ENCODE measurements at regions not wholly inside any gene's neighbourhood (a gene's known extent, or its start where the extent isn't known, plus 50 kb on each side); places are given as distances from the start of the nearest gene placed in this dataset.

DNA sequence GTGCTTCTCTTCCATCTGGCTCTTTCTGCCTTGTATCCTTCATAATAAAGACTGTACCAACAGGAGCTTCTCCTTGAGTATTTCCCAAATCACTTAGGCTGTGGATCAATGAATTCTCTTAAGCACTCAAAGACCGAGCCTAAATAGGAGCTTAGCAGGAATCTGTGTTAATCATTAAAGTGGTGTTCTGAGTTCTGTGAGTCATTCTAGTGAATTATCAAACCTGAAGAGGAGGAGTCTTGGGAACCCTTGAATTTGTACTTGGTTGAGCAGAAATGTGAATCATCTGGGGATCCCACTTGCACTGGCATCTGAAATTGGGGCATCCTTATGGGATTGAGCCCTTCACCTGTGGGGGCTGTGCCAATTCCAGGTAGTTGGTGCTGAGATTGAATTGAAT, 946.2 kb downstream of the BCL11B start:
- H3K4me3 ChIP-seq = no peak overlapping the region
- no peaks in the 10 kb centered on the region for H3K9me3 ChIP-seq
- DNase-seq (ENCODE audit: low spot score) = no peak
- H3K27ac ChIP-seq = no peak overlapping the region
- TF ChIP-seq, protein P1, sequence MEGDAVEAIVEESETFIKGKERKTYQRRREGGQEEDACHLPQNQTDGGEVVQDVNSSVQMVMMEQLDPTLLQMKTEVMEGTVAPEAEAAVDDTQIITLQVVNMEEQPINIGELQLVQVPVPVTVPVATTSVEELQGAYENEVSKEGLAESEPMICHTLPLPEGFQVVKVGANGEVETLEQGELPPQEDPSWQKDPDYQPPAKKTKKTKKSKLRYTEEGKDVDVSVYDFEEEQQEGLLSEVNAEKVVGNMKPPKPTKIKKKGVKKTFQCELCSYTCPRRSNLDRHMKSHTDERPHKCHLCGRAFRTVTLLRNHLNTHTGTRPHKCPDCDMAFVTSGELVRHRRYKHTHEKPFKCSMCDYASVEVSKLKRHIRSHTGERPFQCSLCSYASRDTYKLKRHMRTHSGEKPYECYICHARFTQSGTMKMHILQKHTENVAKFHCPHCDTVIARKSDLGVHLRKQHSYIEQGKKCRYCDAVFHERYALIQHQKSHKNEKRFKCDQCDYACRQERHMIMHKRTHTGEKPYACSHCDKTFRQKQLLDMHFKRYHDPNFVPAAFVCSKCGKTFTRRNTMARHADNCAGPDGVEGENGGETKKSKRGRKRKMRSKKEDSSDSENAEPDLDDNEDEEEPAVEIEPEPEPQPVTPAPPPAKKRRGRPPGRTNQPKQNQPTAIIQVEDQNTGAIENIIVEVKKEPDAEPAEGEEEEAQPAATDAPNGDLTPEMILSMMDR (IDR thresholded peaks at IDR 0.05) = no peak
- ATAC-seq (ENCODE audit: insufficient number of reproducible peaks, low FRiP score, low read depth) = no peak
- no peaks in the 10 kb centered on the region for H3K4me1 ChIP-seq (ENCODE audit: control insufficient read depth in 1 of 2, low read depth in 2 of 2)
- H3K36me3 ChIP-seq = no peaks in the 10 kb centered on the region
- H3K27me3 ChIP-seq (replicated peaks; ENCODE audit: insufficient read depth) = no peaks in the 10 kb centered on the region

DNA sequence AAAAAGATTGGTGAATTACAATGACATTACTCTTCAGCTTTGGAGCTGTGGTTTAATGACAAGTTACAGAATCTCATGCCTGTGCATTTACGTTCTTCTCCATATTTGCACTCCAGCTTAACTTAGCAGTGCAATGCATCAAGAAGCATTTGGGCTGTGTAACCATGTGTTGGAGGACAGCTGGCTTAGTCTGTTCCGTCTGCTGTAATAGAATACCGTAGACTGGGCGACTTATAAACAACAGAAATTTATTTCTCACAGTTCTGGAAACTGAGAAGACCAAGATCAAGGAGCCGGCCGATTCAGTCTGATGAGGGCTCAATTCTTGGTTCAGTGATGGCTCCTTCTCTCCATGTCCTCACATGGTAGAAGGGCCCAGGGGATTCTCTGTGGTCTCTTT, 943.5 kb downstream of the BCL11B start:
- no peaks in the 10 kb centered on the region for H3K9me3 ChIP-seq
- H3K36me3 ChIP-seq = no peaks in the 10 kb centered on the region
- no peaks in the 10 kb centered on the region for H3K27me3 ChIP-seq (replicated peaks; ENCODE audit: insufficient read depth)
- no peaks in the 10 kb centered on the region for H3K4me1 ChIP-seq (ENCODE audit: control insufficient read depth in 1 of 2, low read depth in 2 of 2)
- no peak overlapping the region for H3K4me3 ChIP-seq
- no peak for DNase-seq (ENCODE audit: low spot score)
- ATAC-seq (ENCODE audit: insufficient number of reproducible peaks, low FRiP score, low read depth) = no peak
- TF ChIP-seq, protein P1 (IDR thresholded peaks at IDR 0.05) = no peak
- no peak overlapping the region for H3K27ac ChIP-seq

DNA sequence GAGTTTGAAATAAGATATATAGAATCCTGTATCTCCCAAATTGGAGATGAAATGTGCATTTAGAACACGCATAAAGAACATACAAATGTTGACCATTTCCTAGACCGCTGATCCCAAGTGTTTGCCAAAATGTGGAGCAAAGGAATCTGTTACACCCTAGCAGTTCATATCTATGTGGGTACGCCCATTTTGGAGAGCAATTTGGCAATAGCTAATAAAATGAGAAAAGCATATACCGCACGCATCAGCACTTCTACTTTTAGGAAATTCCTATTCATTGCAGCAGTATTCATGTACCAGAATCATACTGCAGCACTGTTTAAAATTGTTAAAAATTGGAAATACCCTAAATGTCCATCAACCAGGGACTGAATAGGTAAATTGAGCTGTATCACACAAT, 937.8 kb downstream of the BCL11B start:
- H3K4me3 ChIP-seq = no peak overlapping the region
- H3K27me3 ChIP-seq (replicated peaks; ENCODE audit: insufficient read depth) = no peaks in the 10 kb centered on the region
- TF ChIP-seq, protein P1 (IDR thresholded peaks at IDR 0.05) = no peak
- ATAC-seq (ENCODE audit: insufficient number of reproducible peaks, low FRiP score, low read depth) (no peak), DNase-seq (ENCODE audit: low spot score) (no peak)
- H3K27ac ChIP-seq = no peak overlapping the region
- H3K9me3 ChIP-seq = no peaks in the 10 kb centered on the region
- H3K36me3 ChIP-seq = no peaks in the 10 kb centered on the region
- no peaks in the 10 kb centered on the region for H3K4me1 ChIP-seq (ENCODE audit: control insufficient read depth in 1 of 2, low read depth in 2 of 2)

DNA sequence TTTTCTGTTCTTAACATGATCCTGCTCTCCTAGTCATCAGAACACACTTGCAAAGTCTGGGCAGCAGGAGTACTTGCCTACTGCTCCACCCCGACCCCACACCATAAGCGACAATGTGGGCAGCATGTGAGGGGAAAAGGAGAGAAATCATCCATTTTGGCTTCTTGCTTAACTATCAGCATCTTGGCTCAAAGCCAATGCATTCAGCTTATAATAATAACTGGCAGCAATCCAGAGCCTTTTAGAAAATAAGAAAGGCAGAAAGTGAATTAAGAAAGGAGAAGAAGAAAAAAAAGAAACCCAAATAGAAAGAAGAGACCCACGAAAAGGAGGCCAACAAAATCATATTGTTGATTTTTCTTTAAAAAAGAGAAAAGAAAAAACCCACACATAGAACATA, 930.8 kb downstream of the BCL11B start:
- ATAC-seq (ENCODE audit: insufficient number of reproducible peaks, low FRiP score, low read depth) = no peak
- no peak for DNase-seq (ENCODE audit: low spot score)
- H3K9me3 ChIP-seq = no peaks in the 10 kb centered on the region
- TF ChIP-seq, protein P1 (IDR thresholded peaks at IDR 0.05) = no peak
- H3K27me3 ChIP-seq (replicated peaks; ENCODE audit: insufficient read depth) = no peaks in the 10 kb centered on the region
- H3K4me1 ChIP-seq (ENCODE audit: control insufficient read depth in 1 of 2, low read depth in 2 of 2) = no peaks in the 10 kb centered on the region
- H3K36me3 ChIP-seq = no peaks in the 10 kb centered on the region
- H3K4me3 ChIP-seq = no peak overlapping the region
- H3K27ac ChIP-seq = no peak overlapping the region

DNA sequence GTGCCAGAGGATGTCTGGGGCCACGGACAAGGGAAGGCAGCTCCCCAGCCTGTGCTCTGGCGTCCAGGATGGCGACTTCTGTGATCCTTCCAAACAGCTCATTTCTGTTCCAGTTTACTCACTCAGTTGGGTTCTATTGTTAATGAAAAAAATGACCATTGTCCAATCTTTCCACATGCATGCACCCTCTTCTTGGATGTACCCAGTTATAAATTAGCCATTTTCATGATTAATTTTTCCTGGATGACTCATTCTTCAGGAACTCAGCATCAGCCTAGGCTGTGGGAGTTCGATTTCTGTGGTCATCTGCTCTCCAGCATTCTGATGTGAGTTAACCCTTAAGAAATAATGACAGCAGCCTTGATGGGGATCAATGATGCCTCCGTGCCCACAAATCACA, 926.8 kb downstream of the BCL11B start:
- no peak for ATAC-seq (ENCODE audit: insufficient number of reproducible peaks, low FRiP score, low read depth)
- no peaks in the 10 kb centered on the region for H3K36me3 ChIP-seq
- no peak for DNase-seq (ENCODE audit: low spot score)
- no peaks in the 10 kb centered on the region for H3K4me1 ChIP-seq (ENCODE audit: control insufficient read depth in 1 of 2, low read depth in 2 of 2)
- no peaks in the 10 kb centered on the region for H3K9me3 ChIP-seq
- TF ChIP-seq, protein P1 (IDR thresholded peaks at IDR 0.05) = no peak
- no peaks in the 10 kb centered on the region for H3K27me3 ChIP-seq (replicated peaks; ENCODE audit: insufficient read depth)
- no peak overlapping the region for H3K4me3 ChIP-seq
- no peak overlapping the region for H3K27ac ChIP-seq
